Osteoblast (primary cell): ENCODE measurements at regions not wholly inside any gene's neighbourhood (a gene's known extent, or its start where the extent isn't known, plus 50 kb on each side); places are given as distances from the start of the nearest gene placed in this dataset.

Source experiments
- DNase-seq: peaks from one replicate; pipeline ENCODE4 v3.0.0; 2011; ENCODE audit warnings: low spot score, mixed read lengths; ENCODE audit not compliant: insufficient read length; ENCODE audit errors: missing footprints
- H2AFZ ChIP-seq: 2 replicates; pipeline ENCODE4 v1.6.0; 2011; ENCODE audit warnings: mild to moderate bottlenecking, low read length
- H3K27ac ChIP-seq: 2 replicates; pipeline ENCODE4 v1.5.1; 2011; ENCODE audit warnings: mild to moderate bottlenecking, low read depth, low read length, moderate library complexity
- H3K27me3 ChIP-seq: 2 replicates; pipeline ENCODE4 v1.6.0; 2012; ENCODE audit warnings: mild to moderate bottlenecking, control low read depth, inconsistent platforms, low read length, moderate library complexity; ENCODE audit not compliant: insufficient read depth
- H3K36me3 ChIP-seq: 2 replicates; pipeline ENCODE4 v1.5.1; 2011; ENCODE audit warnings: mild to moderate bottlenecking, low read length, control low read depth, moderate library complexity; ENCODE audit not compliant: insufficient read depth
- H3K4me1 ChIP-seq: 2 replicates; pipeline ENCODE4 v1.5.1; 2011; ENCODE audit warnings: mild to moderate bottlenecking, low read length, control low read depth, moderate library complexity; ENCODE audit not compliant: insufficient read depth
- H3K4me2 ChIP-seq: 2 replicates; pipeline ENCODE4 v1.6.0; 2011; ENCODE audit warnings: mild to moderate bottlenecking, low read length; ENCODE audit not compliant: insufficient read depth
- H3K4me3 ChIP-seq: fragments of 200-600 bp; sonication (generic); 3 replicates; pipeline ENCODE4 v1.5.1; 2012; ENCODE audit warnings: mild to moderate bottlenecking, low read length, inconsistent platforms; ENCODE audit not compliant: insufficient read depth
- H3K79me2 ChIP-seq: 2 replicates; pipeline ENCODE4 v1.6.0; 2012; ENCODE audit warnings: mild to moderate bottlenecking, low read length, control low read depth, inconsistent platforms; ENCODE audit not compliant: insufficient read depth
- H3K9me3 ChIP-seq: 2 replicates; pipeline ENCODE4 v1.5.1; 2011; ENCODE audit warnings: low read depth, low read length, control low read depth
- H4K20me1 ChIP-seq: 2 replicates; pipeline ENCODE4 v1.6.0; 2012; ENCODE audit warnings: mild to moderate bottlenecking, low read length, control low read depth; ENCODE audit not compliant: insufficient read depth
- CTCF ChIP-seq: IDR thresholded peaks from 2 replicates; pipeline ENCODE4 v1.5.1; 2011; ENCODE audit warnings: mild to moderate bottlenecking, low read depth, low read length, moderate library complexity; ENCODE audit errors: extremely low read depth

- Histone ChIP-seq H3K9me3 (no peaks in the 10 kb centered on the region), H4K20me1 (no peaks in the 10 kb centered on the region), H3K36me3 (no peaks in the 10 kb centered on the region), H3K4me1 (peaks cover 5% of the 10 kb centered on the region), H2AFZ (no peak overlapping the region), H3K27me3 (peaks cover 30% of the 10 kb centered on the region), H3K79me2 (no peaks in the 10 kb centered on the region), H3K4me3 (no peak overlapping the region), H3K27ac (no peak overlapping the region), H3K4me2 (no peak overlapping the region)
- TF ChIP-seq CTCF = no peak
- no peak for DNase-seq
These were observed 63.8 kb downstream of the EFNB1 start for GRCh38 chrX:68892651-68893050.

DNA sequence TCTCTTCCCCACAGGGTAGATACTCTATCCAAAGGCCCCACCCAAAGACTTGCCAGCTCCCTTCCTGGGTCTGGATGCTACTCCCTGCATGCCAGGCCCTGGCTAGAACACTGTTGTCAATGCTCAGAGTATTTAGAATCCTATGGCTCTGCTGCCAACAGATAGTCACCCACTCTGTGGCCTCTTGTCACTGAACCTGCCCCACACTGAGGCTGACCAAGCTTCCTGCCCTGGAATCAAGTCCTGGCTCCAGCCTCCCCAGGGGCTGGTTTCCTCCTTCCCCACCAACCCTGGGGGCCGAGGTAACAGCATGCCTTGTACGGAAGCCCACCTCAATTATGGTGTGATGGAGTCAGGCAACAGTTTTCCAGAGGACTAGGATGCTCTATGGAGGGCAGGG lies 63.3 kb downstream of the EFNB1 start:
- Histone ChIP-seq H3K27ac (no peak overlapping the region), H3K36me3 (no peaks in the 10 kb centered on the region), H4K20me1 (no peaks in the 10 kb centered on the region), H3K4me1 (peaks cover 5% of the 10 kb centered on the region), H3K79me2 (no peaks in the 10 kb centered on the region), H3K4me3 (no peak overlapping the region), H3K4me2 (no peak overlapping the region), H3K9me3 (no peaks in the 10 kb centered on the region), H2AFZ (no peak overlapping the region), H3K27me3 (peaks cover 35% of the 10 kb centered on the region)
- TF ChIP-seq CTCF = no peak
- no peak for DNase-seq
